IPS DF 4.7 (cell line): ENCODE measurements at regions not wholly inside any gene's neighbourhood (a gene's known extent, or its start where the extent isn't known, plus 50 kb on each side); places are given as distances from the start of the nearest gene placed in this dataset.
"Not testable (repeated sequence)": the region's sequence is repeated elsewhere in the genome, so short reads cannot be mapped to it uniquely, and the experiment has no call there.

Experiments
- DNase-seq: peaks from one replicate; pipeline ENCODE4 v3.0.0-alpha.2; 2013; ENCODE audit warnings: low spot score; ENCODE audit errors: extremely low read depth

GRCh38 chr6:26799903-26800633 lies 140.5 kb upstream of the ZNF322 start:
- not testable (repeated sequence) for DNase-seq

DNA sequence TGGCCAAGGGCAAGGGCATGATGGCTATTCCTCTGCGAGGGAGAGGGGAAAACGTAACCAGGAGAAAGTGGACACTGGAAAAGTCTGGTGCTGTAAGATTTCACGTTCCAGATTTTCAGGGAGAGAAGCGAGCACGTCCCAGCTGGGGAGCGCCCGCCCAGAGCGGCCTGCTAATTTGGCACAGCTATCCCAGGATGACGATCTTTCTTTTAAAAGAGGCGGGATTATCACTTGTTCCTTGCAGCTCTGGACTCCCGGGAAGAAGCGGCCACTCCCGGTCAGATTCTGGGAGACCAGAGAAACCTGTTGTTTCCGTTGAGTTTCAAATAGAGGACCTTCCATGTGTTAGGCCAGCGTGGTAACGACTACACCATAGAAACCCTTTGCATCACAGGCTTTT lies 144.2 kb upstream of the ZNF322 start:
- not testable (repeated sequence) for DNase-seq

- DNase-seq = not testable (repeated sequence)
Observed at GRCh38 chr6:26811486-26812116, 152.1 kb upstream of the ZNF322 start.

- DNase-seq = not testable (repeated sequence)
Observed at GRCh38 chr6:26818640-26819225, 159.2 kb upstream of the ZNF322 start.

DNA sequence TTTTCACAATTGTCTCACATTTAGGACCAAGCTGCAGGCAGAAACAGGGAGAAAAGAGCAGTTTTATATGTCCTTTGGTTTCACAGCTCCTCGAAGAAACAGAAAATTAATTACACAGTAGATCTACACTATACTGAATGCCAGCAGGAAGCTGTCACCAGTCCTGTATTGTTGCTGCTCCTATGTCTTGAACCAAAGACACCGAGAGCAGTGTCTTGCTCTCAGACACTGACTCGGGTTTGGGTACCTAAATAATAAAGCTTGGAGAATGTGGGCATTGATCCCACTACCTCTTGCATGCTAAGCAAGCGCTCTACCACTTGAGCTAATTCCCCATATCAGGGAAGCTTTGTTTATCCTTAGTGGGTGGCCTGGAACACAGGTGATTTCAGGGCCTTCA lies 168.4 kb upstream of the ZNF322 start:
- not testable (repeated sequence) for DNase-seq

DNA sequence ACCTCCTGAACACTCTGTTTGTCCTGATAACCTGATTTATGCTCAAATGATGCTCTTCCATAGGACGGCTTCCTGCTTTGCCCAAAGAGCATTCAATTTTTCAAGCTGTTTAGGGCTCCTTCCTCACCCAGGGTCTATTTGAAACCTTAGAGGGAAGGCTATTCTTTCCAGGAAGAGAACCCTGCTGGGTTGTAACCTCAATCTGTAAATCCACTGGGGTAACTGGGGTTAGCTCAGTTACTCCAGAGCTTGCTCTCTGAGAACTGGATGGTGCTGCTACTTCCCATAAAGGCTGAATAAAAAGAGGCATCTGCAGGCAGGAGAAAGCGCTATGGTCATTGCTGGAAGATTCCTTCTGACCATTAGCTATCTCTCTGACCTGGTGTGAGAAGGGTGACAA lies 169.9 kb upstream of the ZNF322 start:
- not testable (repeated sequence) for DNase-seq

GRCh38 chr6:26830992-26831391 lies 171.4 kb upstream of the ZNF322 start:
- DNase-seq = not testable (repeated sequence)

DNA sequence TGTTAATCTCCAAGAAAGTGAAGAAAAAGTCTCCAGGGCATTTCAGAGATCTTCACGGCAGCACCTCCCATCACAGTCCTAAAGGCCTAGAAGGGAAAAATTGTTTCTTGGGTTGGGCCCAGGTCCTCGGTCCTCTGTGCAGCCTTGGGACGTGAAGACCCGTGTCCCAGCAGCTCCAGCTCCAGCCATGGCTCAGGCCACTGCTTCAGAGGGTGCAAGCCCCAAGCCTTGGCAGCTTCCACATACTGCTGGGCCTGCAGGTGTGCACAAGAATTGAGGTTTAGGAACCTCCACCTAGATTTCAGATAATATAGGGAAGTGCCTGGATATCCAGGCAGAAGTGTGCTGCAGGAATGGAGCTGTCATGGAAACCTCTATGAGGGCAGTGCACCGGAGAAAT lies 176.2 kb upstream of the ZNF322 start:
- not testable (repeated sequence) for DNase-seq

GRCh38 chr6:26836657-26837056 lies 177.1 kb upstream of the ZNF322 start:
- not testable (repeated sequence) for DNase-seq

GRCh38 chr6:26844823-26845222 lies 185.3 kb upstream of the ZNF322 start:
- not testable (repeated sequence) for DNase-seq

GRCh38 chr6:26857289-26857688 lies 197.7 kb upstream of the ZNF322 start:
- not testable (repeated sequence) for DNase-seq

DNA sequence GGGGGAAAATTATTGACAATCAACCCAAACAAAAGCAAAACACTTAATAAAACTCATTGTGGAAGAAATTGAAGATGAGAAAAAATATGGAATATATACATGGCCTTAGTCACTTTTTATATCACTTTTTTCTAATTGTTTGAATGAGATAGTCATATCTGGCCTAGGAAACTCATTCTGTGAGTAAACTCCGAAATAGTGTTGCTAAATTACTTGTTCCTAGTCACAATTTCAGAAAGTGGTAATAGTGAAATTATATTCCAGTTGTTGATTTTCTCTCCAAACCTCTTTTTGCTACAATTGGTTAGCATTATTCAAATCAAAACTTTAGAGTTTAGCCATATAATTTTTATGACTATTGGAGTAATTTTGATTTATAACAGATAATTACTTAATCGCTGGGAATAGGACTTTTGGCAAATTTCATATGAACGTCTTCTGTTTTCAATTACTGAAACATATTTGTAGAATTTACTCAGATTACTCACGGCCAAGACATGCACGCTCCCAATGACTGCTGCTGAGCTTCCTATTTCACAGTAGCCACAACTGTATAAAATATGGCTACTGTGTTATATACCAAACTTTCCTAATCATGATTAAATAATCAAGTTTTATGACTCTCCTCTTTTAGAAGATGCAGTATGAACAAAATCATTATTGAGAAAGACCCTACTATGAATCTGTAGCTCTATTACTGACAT lies 199.7 kb upstream of the ZNF322 start:
- not testable (repeated sequence) for DNase-seq

DNA sequence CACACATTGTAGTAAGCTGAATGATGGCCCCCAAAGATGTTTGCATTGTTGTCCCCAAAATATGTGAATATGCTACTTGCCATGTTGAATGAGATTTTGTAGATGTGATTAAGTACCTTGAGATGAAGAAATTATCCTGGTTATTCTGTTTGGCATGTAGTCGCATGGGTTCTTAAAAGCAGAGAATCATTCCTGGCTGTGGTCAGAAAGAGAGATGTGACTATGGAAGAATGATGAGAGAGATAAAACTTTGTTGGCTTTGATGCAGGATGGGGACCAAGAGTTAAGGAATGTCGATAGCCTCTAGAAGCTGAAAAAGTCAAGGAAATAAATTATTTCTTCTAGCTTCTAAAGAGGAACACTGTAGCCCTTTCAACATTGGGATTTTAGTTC lies 200.2 kb upstream of the ZNF322 start:
- not testable (repeated sequence) for DNase-seq

- DNase-seq = not testable (repeated sequence)
Observed at GRCh38 chr6:26861913-26862312, 202.4 kb upstream of the ZNF322 start.

- DNase-seq = not testable (repeated sequence)
Observed at GRCh38 chr6:26863641-26864040, 204.1 kb upstream of the ZNF322 start.

DNA sequence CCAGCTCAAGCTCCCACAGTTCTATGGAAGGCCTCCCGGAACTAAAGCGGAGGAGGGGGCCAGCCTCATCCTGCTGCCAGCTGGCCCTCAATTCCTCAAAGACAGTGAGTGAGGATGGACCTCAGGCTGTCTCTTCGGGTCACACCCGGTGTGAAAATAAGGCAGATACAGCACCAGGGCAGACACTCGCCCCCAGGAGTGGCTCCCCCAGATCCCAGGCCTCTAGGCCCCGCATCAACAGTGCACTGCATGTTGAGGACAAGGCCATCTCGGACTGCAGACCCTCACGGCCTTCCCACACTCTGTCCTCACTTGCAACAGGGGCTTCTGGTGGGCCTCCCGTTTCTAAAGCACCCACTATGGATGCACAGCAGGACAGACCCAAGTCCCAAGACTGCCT lies 239.2 kb upstream of the ZNF322 start:
- DNase-seq = not testable (repeated sequence)

GRCh38 chr6:26924206-26924605 lies 264.7 kb upstream of the ZNF322 start:
- DNase-seq = not testable (repeated sequence)

- DNase-seq = not testable (repeated sequence)
Observed at GRCh38 chr6:26928190-26928589, 268.6 kb upstream of the ZNF322 start.

- not testable (repeated sequence) for DNase-seq
Observed at GRCh38 chr6:26937258-26937657, 277.7 kb upstream of the ZNF322 start.

DNA sequence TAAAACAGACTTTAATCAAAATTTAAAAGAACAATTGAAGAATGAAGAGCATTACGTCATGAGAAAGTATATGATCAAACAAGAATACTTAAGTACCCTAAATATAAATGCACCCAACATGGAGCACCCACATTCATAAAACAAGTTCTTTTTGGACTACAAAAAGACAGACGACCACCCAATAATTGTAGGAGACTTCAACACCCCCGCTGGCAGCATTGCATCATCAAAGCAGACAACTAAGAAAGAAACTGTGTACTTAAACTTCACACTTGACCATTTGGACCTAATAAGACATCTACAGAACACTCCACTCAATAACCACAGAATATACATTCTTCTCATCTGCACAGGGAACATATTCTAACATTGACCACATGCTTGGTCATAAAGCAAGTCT lies 291.7 kb upstream of the ZNF322 start:
- DNase-seq = not testable (repeated sequence)

- DNase-seq = peak; percentile 49
Observed at GRCh38 chr6:26956078-26956600, 291.4 kb upstream of the PRSS16 start.
